ENCODE measurements at regions not wholly inside any gene's neighbourhood (a gene's known extent, or its start where the extent isn't known, plus 50 kb on each side); places are given as distances from the start of the nearest gene placed in this dataset.

DNA sequence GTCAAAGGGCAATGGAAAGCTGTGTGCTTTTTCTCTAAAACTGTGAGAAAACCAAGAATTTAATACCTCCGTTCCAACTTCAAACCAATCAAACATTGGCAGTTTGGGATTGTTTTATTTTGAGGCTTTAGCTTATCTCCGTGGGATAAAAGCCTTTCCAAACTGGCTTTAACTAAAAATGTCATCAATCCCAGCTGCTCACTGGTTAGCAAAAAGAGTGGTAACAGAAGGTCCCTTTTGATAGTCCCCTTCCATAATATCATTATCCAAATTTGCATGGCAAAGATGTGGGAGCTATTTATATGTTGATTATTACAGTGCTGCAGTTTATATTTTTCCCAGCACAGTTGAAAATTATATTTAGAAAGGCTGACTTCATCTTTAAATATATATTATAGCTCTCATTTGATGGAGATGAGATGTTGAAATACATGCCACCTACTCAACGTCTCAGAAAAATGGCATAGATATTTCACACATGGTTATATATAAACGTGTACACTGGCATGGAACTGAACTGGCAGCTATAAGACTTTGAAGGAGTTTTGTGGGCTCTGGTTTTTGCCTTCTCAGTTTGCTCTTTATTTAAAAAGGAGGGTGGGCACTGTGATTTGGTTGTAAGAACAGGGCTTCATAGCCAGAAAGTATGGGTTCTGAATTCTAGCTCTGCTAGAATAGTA is 707.1 kb upstream of the SLIT2 start:
- DNase-seq (ENCODE audit: insufficient read length, low spot score) (no peak), FAIRE-seq (no peak)
- TF ChIP-seq, protein P1, sequence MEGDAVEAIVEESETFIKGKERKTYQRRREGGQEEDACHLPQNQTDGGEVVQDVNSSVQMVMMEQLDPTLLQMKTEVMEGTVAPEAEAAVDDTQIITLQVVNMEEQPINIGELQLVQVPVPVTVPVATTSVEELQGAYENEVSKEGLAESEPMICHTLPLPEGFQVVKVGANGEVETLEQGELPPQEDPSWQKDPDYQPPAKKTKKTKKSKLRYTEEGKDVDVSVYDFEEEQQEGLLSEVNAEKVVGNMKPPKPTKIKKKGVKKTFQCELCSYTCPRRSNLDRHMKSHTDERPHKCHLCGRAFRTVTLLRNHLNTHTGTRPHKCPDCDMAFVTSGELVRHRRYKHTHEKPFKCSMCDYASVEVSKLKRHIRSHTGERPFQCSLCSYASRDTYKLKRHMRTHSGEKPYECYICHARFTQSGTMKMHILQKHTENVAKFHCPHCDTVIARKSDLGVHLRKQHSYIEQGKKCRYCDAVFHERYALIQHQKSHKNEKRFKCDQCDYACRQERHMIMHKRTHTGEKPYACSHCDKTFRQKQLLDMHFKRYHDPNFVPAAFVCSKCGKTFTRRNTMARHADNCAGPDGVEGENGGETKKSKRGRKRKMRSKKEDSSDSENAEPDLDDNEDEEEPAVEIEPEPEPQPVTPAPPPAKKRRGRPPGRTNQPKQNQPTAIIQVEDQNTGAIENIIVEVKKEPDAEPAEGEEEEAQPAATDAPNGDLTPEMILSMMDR (IDR thresholded peaks at IDR 0.05; ENCODE audit: insufficient read depth, missing control alignments), result no peak

GRCh38 chr4:19540859-19541540 is 710.7 kb upstream of the SLIT2 start:
- no peak for DNase-seq (ENCODE audit: insufficient read length, low spot score)
- TF ChIP-seq, protein P1 (IDR thresholded peaks at IDR 0.05; ENCODE audit: insufficient read depth, missing control alignments), result no peak
- FAIRE-seq, result no peak

- DNase-seq (ENCODE audit: insufficient read length, low spot score) (no peak), FAIRE-seq (no peak)
- TF ChIP-seq, protein P1 (IDR thresholded peaks at IDR 0.05; ENCODE audit: insufficient read depth, missing control alignments), result no peak
Measured at GRCh38 chr4:19539201-19539600, 712.5 kb upstream of the SLIT2 start.

DNA sequence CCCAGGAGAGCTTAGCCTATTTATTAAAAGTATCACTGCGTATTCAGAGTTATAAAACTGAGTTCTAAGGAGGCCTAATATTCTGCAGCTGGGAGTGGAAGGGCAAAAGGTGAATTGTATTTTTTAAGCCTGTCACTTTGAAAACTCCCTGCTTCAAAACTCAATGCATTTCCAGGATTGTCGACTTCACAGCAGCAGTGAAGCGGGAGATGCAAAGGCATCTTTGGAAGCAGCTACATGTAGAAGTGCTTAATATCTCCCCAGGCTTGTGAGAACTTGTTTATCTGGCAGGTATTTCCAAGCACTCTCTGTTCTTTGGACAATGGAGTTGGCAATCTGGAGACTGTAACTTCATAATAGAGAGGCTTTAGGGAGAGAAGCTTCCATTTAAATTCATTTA is 717.5 kb upstream of the SLIT2 start:
- no peak for FAIRE-seq
- no peak for DNase-seq (ENCODE audit: insufficient read length, low spot score)
- TF ChIP-seq, protein P1 (IDR thresholded peaks at IDR 0.05; ENCODE audit: insufficient read depth, missing control alignments), result no peak

GRCh38 chr4:19531906-19532848 is 719.5 kb upstream of the SLIT2 start:
- DNase-seq (ENCODE audit: insufficient read length, low spot score) (no peak), FAIRE-seq (no peak)
- TF ChIP-seq, protein P1 (IDR thresholded peaks at IDR 0.05; ENCODE audit: insufficient read depth, missing control alignments), result no peak

- no peak for FAIRE-seq
- no peak for DNase-seq (ENCODE audit: insufficient read length, low spot score)
- TF ChIP-seq, protein P1 (IDR thresholded peaks at IDR 0.05; ENCODE audit: insufficient read depth, missing control alignments), result no peak
Measured at GRCh38 chr4:19523964-19524363, 727.7 kb upstream of the SLIT2 start.
